GM19239 (cell line): ENCODE measurements at regions not wholly inside any gene's neighbourhood (a gene's known extent, or its start where the extent isn't known, plus 50 kb on each side); places are given as distances from the start of the nearest gene placed in this dataset.

Experiments
- DNase-seq: peaks from one replicate; pipeline ENCODE4 v3.0.0; 2011; ENCODE audit warnings: low spot score; ENCODE audit not compliant: insufficient read length
- FAIRE-seq: peaks from 2 replicates; lab custom pipeline; 2011; peaks lifted over from hg19 to GRCh38; lab: Jason Lieb, UNC

GRCh38 chr11:122294041-122294440 is 178.0 kb upstream of the BLID start:
- FAIRE-seq, result no peak

GRCh38 chr11:122293296-122294023 is 177.4 kb upstream of the BLID start:
- FAIRE-seq (no peak), DNase-seq (no peak)

More at GRCh38 chr11:122294041-122294440, 178.0 kb upstream of the BLID start:
- no peak for DNase-seq

GRCh38 chr11:122287401-122287800 is 171.4 kb upstream of the BLID start:
- no peak for DNase-seq
- FAIRE-seq, result no peak

GRCh38 chr11:122285070-122285988 is 169.3 kb upstream of the BLID start:
- no peak for FAIRE-seq

GRCh38 chr11:122280870-122281269 is 164.9 kb upstream of the BLID start:
- no peak for DNase-seq
- no peak for FAIRE-seq

More at GRCh38 chr11:122285070-122285988, 169.3 kb upstream of the BLID start:
- DNase-seq, result no peak

- DNase-seq (no peak), FAIRE-seq (no peak)
Observed at GRCh38 chr11:122279194-122279593, 163.2 kb upstream of the BLID start.

GRCh38 chr11:122277493-122277892 is 161.5 kb upstream of the BLID start:
- no peak for DNase-seq
- FAIRE-seq, result no peak

GRCh38 chr11:122276221-122276620 is 160.2 kb upstream of the BLID start:
- DNase-seq (no peak), FAIRE-seq (no peak)

- FAIRE-seq (no peak), DNase-seq (no peak)
Observed at GRCh38 chr11:122275508-122275907, 159.5 kb upstream of the BLID start.

GRCh38 chr11:122273476-122274191 is 157.6 kb upstream of the BLID start:
- DNase-seq, result no peak
- FAIRE-seq, result no peak

GRCh38 chr11:122271745-122272144 is 155.7 kb upstream of the BLID start:
- DNase-seq, result no peak
- no peak for FAIRE-seq

- FAIRE-seq, result no peak
- DNase-seq, result no peak
Observed at GRCh38 chr11:122271137-122271536, 155.1 kb upstream of the BLID start.

GRCh38 chr11:122270535-122270934 is 154.5 kb upstream of the BLID start:
- FAIRE-seq (no peak), DNase-seq (no peak)

- FAIRE-seq, result no peak
Observed at GRCh38 chr11:122269824-122270223, 153.8 kb upstream of the BLID start.

GRCh38 chr11:122268601-122269130 is 152.7 kb upstream of the BLID start:
- no peak for FAIRE-seq
- DNase-seq, result no peak

More at GRCh38 chr11:122269824-122270223, 153.8 kb upstream of the BLID start:
- DNase-seq, result no peak

- DNase-seq (no peak), FAIRE-seq (no peak)
Observed at GRCh38 chr11:122267602-122268001, 151.6 kb upstream of the BLID start.

- DNase-seq, result no peak
- FAIRE-seq, result no peak
Observed at GRCh38 chr11:122265981-122266380, 150.0 kb upstream of the BLID start.

GRCh38 chr11:122264121-122264520 is 148.1 kb upstream of the BLID start:
- DNase-seq (no peak), FAIRE-seq (no peak)

- FAIRE-seq, result no peak
- no peak for DNase-seq
Observed at GRCh38 chr11:122261546-122261945, 145.5 kb upstream of the BLID start.

GRCh38 chr11:122259195-122259821 is 143.3 kb upstream of the BLID start:
- DNase-seq (no peak), FAIRE-seq (no peak)
